Ishikawa (cell line): ENCODE measurements at regions not wholly inside any gene's neighbourhood (a gene's known extent, or its start where the extent isn't known, plus 50 kb on each side); places are given as distances from the start of the nearest gene placed in this dataset.

ENCODE experiments used
- CEBPB ChIP-seq: IDR thresholded peaks from 2 replicates; pipeline ENCODE4 v1.6.1; 2012
- CREB1 ChIP-seq: IDR thresholded peaks from 2 replicates; pipeline ENCODE4 v1.6.1; 2012; ENCODE audit warnings: low read depth
- EGR1 ChIP-seq: IDR thresholded peaks from 2 replicates; pipeline ENCODE4 v1.6.1; 2012
- EP300 ChIP-seq: IDR thresholded peaks from 2 replicates; pipeline ENCODE4 v1.6.1; 2012; ENCODE audit warnings: borderline replicate concordance
- FOXM1 ChIP-seq: IDR thresholded peaks from 2 replicates; pipeline ENCODE4 v1.6.1; 2012; ENCODE audit warnings: low read depth, borderline replicate concordance
- MAX ChIP-seq: IDR thresholded peaks from 2 replicates; pipeline ENCODE4 v1.6.1; 2012
- NFIC ChIP-seq: IDR thresholded peaks from 2 replicates; pipeline ENCODE4 v1.6.1; 2012
- RAD21 ChIP-seq: IDR thresholded peaks from 2 replicates; pipeline ENCODE4 v1.6.1; 2012; ENCODE audit warnings: low read depth
- REST ChIP-seq: IDR thresholded peaks from 2 replicates; pipeline ENCODE4 v1.6.1; 2012; ENCODE audit warnings: low read depth, mild to moderate bottlenecking
- TAF1 ChIP-seq: IDR thresholded peaks from 2 replicates; pipeline ENCODE4 v1.6.1; 2012; ENCODE audit warnings: low read depth, mild to moderate bottlenecking
- TCF12 ChIP-seq: IDR thresholded peaks from 2 replicates; pipeline ENCODE4 v1.6.1; 2012; ENCODE audit warnings: low read depth
- TEAD4 ChIP-seq: IDR thresholded peaks from 2 replicates; pipeline ENCODE4 v1.6.1; 2012
- USF1 ChIP-seq: IDR thresholded peaks from 2 replicates; pipeline ENCODE4 v1.6.1; 2012
- YY1 ChIP-seq: IDR thresholded peaks from 2 replicates; pipeline ENCODE4 v1.6.1; 2012; ENCODE audit warnings: low read depth
- ZBTB7A ChIP-seq: IDR thresholded peaks from 2 replicates; pipeline ENCODE4 v1.6.1; 2012; ENCODE audit warnings: low read depth

- no peak for TF ChIP-seq TCF12
- no peak for TF ChIP-seq RAD21
- TF ChIP-seq CEBPB: no peak
- no peak for TF ChIP-seq REST
- TF ChIP-seq EGR1: no peak
Observed at GRCh38 chr20:40191573-40191972, 497.5 kb downstream of the MAFB start.

GRCh38 chr20:40189621-40190020, 499.4 kb downstream of the MAFB start:
- TF ChIP-seq REST: no peak
- TF ChIP-seq TCF12: no peak
- TF ChIP-seq USF1: no peak
- no peak for TF ChIP-seq MAX
- TF ChIP-seq CEBPB: no peak
- TF ChIP-seq CREB1: no peak
- no peak for TF ChIP-seq EP300
- no peak for TF ChIP-seq TEAD4
- no peak for TF ChIP-seq FOXM1
- TF ChIP-seq TAF1: no peak

- TF ChIP-seq CEBPB: no peak
- no peak for TF ChIP-seq FOXM1
- no peak for TF ChIP-seq TCF12
- TF ChIP-seq REST: no peak
- no peak for TF ChIP-seq TAF1
- no peak for TF ChIP-seq NFIC
- TF ChIP-seq CREB1: no peak
- no peak for TF ChIP-seq MAX
- TF ChIP-seq USF1: no peak
- TF ChIP-seq ZBTB7A: no peak
- no peak for TF ChIP-seq RAD21
- no peak for TF ChIP-seq EP300
- no peak for TF ChIP-seq TEAD4
- TF ChIP-seq EGR1: no peak
- TF ChIP-seq YY1: no peak
Observed at GRCh38 chr20:40188319-40188718, 500.7 kb downstream of the MAFB start.

- TF ChIP-seq RAD21: no peak
Observed at GRCh38 chr20:40186826-40187225, 502.2 kb downstream of the MAFB start.

- TF ChIP-seq TCF12 (no peak), YY1 (no peak), FOXM1 (no peak), NFIC (no peak), EP300 (no peak), REST (no peak), CREB1 (no peak), ZBTB7A (no peak), CEBPB (no peak), EGR1 (no peak)
Observed at GRCh38 chr20:40181676-40182075, 507.4 kb downstream of the MAFB start.
